ENCODE measurements at regions not wholly inside any gene's neighbourhood (a gene's known extent, or its start where the extent isn't known, plus 50 kb on each side); places are given as distances from the start of the nearest gene placed in this dataset.
"Not testable (repeated sequence)": the region's sequence is repeated elsewhere in the genome, so short reads cannot be mapped to it uniquely, and the experiment has no call there.

- in situ Hi-C loops (cut with MboI; ENCODE audit: low sequenced_read_pairs): no loop called here
Measured at GRCh38 chr1:72986591-72987290, 704.4 kb upstream of the NEGR1 start.

GRCh38 chr1:72985024-72985423 is 702.7 kb upstream of the NEGR1 start:
- in situ Hi-C loops (cut with MboI; ENCODE audit: low sequenced_read_pairs): not testable (repeated sequence)

DNA sequence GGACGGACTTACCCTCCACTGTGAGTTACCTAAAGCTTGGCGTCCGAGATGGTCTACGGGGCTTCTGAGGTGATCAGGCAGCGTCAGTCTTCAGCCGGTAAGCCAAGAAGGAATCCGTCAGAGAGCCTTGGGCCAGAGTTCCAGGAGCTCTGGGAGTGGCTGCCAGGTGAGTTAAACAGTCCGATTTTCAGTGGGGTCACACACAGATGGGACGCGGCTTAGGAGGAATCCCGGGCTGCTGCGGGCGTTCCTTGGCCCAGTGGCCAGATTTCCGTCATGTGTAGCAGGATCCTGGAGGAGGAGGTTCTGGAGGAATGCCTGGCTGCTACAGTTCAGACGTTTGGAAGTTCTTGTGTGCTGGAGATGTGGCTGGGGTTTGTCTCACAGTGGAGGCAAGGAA is 700.7 kb upstream of the NEGR1 start:
- in situ Hi-C loops (cut with MboI; ENCODE audit: low sequenced_read_pairs): not testable (repeated sequence)

GRCh38 chr1:72969461-72969860 is 687.1 kb upstream of the NEGR1 start:
- in situ Hi-C loops (cut with MboI; ENCODE audit: low sequenced_read_pairs): no loop called here

DNA sequence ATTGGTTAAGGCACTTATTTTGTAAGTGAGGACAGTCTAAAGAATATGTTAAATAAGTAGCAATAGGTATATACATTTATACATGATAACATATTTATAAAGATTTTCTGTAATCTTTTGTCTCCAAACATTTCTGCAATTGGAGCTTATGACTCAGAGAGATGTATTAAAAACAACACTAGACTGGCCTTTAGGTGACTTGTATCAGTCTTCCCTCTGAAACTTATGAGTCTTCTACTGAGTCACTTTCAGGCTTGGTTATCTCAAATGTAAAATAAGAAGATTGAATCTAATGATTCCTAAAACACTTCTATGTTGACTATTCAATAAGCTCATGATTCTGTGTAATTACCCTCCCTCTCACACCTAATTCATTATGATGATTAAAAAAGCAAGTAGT is 672.6 kb upstream of the NEGR1 start:
- in situ Hi-C loops (cut with MboI; ENCODE audit: low sequenced_read_pairs): no loop called here

DNA sequence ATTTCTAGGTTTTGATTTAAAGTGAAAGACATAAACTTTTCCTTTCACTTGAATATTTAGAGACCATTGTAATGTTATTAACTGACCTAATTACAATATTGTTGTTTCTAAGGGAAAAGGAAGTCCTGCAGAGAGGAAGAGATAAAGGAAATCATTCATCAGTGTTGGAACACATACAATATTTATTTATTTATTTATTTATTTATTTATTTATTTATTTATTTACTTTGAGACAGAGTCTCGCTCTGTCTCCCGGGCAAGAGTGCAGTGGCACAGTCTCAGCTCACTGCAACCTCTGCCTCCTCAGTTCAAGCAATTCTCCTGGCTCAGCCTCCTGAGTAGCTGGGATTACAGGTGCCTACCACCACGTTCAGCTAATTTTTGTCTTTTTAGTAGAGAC is 668.6 kb upstream of the NEGR1 start:
- in situ Hi-C loops (cut with MboI; ENCODE audit: low sequenced_read_pairs): not testable (repeated sequence)

- in situ Hi-C loops (cut with MboI; ENCODE audit: low sequenced_read_pairs): no loop called here
Measured at GRCh38 chr1:72946903-72947499, 664.7 kb upstream of the NEGR1 start.

DNA sequence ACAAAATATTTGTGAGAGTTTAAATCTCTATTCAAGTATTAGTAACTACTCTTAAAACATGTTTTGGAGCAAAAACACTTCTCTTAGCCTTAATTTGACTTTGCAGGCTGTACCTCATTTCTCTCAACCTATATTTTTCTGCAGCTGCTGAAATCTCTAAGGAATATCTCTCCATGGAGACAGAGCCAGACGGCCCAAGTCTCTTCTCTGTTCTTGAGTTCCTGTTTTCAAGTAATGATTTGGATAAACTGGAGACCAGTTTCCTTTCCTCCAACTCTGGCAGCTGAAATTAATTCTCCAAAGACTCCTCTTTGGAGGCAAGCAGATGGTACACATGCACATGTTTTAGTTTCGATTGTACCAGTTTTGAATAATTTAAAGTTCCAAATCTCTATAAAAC is 659.7 kb upstream of the NEGR1 start:
- in situ Hi-C loops (cut with MboI; ENCODE audit: low sequenced_read_pairs): no loop called here

GRCh38 chr1:72938408-72938807 is 656.1 kb upstream of the NEGR1 start:
- in situ Hi-C loops (cut with MboI; ENCODE audit: low sequenced_read_pairs): no loop called here

DNA sequence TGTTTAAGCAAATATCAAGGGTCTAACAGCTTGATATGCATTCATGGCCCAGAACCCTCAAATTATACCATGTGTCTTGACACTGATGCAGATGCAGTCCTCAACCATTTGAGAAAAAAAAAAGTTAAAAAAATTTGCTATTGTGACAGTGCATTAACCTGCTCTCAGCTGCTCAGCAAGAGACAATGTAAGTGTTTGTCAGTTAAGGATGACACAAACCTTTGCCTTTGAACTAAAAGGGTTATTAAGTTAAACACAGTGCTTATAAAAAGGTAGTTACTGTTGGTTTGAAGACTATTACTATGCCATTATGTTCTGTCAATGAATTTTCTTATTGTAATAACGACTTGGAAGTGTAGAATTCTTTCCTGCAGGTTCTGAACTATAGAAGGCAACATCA is 655.6 kb upstream of the NEGR1 start:
- in situ Hi-C loops (cut with MboI; ENCODE audit: low sequenced_read_pairs): no loop called here

DNA sequence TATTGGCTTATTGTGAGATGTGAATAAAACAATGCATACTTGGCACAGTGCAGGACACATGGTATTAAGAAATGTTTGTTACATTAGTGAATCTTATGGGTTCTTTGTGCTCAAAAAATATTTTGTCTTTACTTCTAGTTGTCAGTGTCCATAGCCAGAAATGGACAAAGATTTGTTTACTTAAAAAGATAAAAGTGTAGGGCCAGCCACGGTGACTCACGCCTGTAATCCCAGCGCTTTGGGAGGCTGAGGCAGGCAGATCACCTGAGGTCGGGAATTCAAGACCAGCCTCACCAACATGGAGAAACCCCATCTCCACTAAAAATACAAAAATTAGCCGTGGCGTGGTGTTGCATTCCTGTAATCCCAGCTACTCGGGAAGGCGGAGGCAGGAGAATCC is 654.6 kb upstream of the NEGR1 start:
- in situ Hi-C loops (cut with MboI; ENCODE audit: low sequenced_read_pairs): no loop called here

GRCh38 chr1:72936151-72936740 is 653.9 kb upstream of the NEGR1 start:
- in situ Hi-C loops (cut with MboI; ENCODE audit: low sequenced_read_pairs): no loop called here

GRCh38 chr1:72932025-72932424 is 649.7 kb upstream of the NEGR1 start:
- in situ Hi-C loops (cut with MboI; ENCODE audit: low sequenced_read_pairs): no loop called here

DNA sequence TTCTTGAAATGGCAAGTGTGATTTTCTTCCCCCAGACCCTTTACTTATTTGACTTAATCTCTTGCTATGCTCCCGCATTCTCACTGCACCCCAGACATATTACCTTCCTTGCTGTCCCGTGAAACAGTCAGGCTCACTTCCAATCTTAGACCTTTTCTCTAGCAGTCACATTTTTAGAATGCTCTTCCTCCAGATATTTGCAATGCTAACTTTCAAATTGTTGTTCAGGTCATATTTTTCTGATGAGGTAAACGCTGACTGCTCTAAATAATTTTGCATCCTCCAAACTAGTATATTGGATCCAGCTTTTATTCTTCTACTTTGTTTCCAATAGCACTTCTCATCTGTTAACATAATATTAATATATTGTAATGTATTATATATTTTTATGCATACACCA is 648.2 kb upstream of the NEGR1 start:
- in situ Hi-C loops (cut with MboI; ENCODE audit: low sequenced_read_pairs): no loop called here

- in situ Hi-C loops (cut with MboI; ENCODE audit: low sequenced_read_pairs): no loop called here
Measured at GRCh38 chr1:72918940-72919339, 636.6 kb upstream of the NEGR1 start.

GRCh38 chr1:72917920-72918319 is 635.6 kb upstream of the NEGR1 start:
- in situ Hi-C loops (cut with MboI; ENCODE audit: low sequenced_read_pairs): no loop called here

- in situ Hi-C loops (cut with MboI; ENCODE audit: low sequenced_read_pairs): no loop called here
Measured at GRCh38 chr1:72915581-72915980, 633.2 kb upstream of the NEGR1 start.

GRCh38 chr1:72911656-72912055 is 629.3 kb upstream of the NEGR1 start:
- in situ Hi-C loops (cut with MboI; ENCODE audit: low sequenced_read_pairs): no loop called here

GRCh38 chr1:72896256-72896655 is 613.9 kb upstream of the NEGR1 start:
- in situ Hi-C loops (cut with MboI; ENCODE audit: low sequenced_read_pairs): no loop called here

DNA sequence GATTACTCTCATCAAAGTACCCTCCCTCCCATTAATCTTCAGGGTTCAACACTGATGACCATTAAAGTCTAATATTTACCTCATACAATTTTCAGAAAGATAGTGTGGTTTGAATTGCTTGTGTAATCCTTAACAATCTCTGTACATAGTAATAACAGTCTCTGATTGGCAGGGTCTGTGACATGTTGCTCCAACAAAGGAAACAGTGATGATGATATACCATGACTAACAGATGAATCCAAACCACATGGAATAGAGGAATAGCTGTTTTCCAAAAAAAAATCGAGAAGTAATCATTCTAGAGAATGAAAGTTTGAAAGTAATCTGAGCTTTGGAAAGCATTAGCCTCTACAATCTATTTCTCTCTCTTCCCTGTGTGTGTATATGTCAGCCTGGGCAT is 610.1 kb upstream of the NEGR1 start:
- in situ Hi-C loops (cut with MboI; ENCODE audit: low sequenced_read_pairs): no loop called here

DNA sequence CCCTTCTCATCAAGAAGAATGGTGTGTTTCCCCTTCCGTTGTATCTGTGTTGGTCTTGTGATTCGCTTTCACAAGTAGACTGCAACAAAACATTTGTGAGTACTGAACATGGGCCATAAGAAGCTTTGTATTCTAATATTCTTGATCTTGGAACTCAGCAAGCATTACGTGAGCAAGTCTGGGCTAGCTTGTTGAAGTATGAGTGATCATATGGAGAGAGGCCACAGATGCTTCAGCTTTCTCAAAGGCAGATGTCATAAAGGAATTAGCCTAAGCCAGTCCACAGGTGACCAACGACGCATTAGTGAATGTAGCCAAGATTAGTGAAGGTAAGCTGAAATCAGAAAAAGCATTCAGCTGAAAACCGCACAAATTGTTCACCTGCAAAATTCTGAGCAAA is 609.6 kb upstream of the NEGR1 start:
- in situ Hi-C loops (cut with MboI; ENCODE audit: low sequenced_read_pairs): no loop called here

GRCh38 chr1:72885841-72886240 is 603.5 kb upstream of the NEGR1 start:
- in situ Hi-C loops (cut with MboI; ENCODE audit: low sequenced_read_pairs): no loop called here

- in situ Hi-C loops (cut with MboI; ENCODE audit: low sequenced_read_pairs): no loop called here
Measured at GRCh38 chr1:72885017-72885416, 602.7 kb upstream of the NEGR1 start.
